GM21717 (cell line): ENCODE measurements at regions not wholly inside any gene's neighbourhood (a gene's known extent, or its start where the extent isn't known, plus 50 kb on each side); places are given as distances from the start of the nearest gene placed in this dataset.

Source experiments
- ATAC-seq: cut with Tn5 transposase; IDR thresholded peaks from one replicate; pipeline ENCODE4 v1.9.1; 2021; ENCODE audit warnings: mild to moderate bottlenecking, moderate library complexity; ENCODE audit not compliant: unreplicated experiment

DNA sequence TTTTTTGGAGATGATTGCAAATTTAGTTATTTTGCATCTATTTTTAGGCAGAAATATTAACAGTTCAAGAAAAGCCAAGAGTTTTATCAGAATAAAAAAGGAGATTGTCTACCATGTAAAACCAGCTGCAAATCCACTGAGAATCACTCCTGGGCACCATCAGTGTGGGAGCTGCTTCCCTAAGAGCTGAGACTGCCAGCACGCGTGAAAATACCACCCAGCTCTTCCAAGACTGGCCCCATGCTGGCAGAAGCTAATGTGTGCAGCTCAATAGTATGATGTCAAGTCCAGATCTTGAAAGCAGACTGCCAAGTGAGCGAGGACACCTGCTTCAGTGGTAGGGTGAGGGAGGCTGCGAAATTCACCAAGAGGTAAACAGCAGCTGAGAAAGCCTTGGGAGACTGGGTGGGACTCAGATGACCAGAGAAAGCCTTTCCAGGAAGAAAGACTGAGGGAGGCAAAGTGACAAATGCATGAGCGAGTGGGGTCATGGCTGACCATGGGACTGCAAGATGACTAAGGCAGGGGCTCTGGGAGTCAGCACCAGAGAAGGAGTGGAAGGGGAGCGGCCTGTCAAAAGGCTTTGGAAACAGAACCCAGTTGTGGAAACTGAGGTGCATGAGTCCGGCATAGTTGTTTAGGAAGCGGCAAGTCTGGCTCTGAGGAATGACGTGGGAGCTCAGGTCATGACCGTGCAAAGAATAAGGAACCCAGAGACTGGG, 200.9 kb downstream of the GADD45G start:
- no peak for ATAC-seq

DNA sequence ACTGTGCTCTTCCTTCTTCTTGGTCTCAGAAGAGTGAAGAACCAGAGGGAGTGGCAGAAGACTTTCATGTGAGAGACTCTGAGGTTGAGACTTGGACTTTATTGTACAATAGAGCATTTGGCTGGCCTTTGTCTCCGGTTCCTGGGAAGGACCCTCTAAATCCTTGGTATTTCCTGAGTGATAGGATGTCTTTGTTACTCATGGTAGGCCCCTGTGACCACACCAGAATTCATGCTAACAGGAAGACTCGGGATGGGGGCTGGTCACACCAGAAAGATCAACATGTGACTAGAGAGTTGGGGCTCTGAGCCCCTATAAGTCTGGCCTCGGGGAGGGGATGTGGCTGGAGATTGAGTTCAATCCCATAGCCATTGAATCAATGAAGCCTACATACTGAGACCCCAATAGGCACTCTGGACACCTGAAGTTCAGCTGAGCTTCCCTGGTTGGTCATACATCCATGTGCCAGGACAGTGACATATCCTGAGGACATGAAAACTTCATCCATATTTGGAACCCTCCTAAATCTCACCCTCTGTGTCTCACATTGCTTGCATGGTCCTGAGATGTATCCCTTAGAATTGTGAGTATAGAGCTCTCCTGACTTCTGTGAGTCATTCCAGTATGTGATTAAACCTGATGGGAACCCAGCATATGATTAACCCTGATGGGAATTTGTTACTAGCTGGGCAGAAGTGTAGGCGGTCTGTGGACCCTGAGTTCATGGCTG, 201.7 kb downstream of the GADD45G start:
- no peak for ATAC-seq

- ATAC-seq = no peak
Measured at GRCh38 chr9:89807101-89807395, 202.2 kb downstream of the GADD45G start.

DNA sequence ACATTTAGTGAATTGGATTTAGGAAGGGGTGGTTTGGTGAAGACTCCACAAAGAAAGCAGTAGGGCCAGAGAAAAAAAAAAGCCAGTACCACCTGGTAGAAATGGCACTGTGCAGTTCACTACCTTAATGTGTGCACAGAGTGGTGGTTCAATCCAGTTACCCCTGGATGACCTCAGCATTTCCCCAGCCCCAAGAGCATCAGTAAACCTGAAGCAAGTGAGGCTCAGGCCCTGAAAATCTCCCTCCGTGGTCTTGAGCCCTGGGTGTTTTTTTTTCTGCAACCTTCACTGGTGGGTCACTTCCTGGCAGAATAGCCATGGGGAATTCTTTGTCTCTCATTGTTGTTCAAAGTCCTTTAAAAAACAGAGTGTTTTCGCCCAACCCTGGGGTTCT, 202.9 kb downstream of the GADD45G start:
- no peak for ATAC-seq

GRCh38 chr9:89808076-89808755, 203.4 kb downstream of the GADD45G start:
- ATAC-seq = no peak

GRCh38 chr9:89808756-89809181, 204.0 kb downstream of the GADD45G start:
- no peak for ATAC-seq

- ATAC-seq = no peak
Measured at GRCh38 chr9:89810431-89810830, 205.6 kb downstream of the GADD45G start.

DNA sequence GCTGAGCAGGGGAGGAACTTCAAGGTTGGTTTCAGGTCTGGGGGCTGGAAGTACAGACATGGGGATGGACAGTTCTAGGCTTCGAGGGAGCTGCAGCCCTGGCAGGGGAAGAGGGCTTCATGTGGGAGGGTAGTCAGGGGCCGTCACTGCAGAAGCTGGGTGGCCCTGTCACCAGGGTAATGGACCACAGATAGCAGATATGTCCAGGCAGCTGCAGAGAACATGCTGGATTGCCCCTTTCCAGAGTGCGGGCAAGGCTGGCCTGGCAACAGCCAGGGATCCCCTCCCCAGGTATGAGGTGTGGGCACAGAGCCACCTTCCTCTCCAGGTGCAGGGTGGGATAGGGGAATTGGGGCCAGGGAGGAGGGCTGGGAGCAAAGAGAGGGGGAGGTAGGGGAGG, 206.5 kb downstream of the GADD45G start:
- no peak for ATAC-seq

- no peak for ATAC-seq
Measured at GRCh38 chr9:89811886-89812450, 207.2 kb downstream of the GADD45G start.

GRCh38 chr9:89812556-89813181, 207.9 kb downstream of the GADD45G start:
- no peak for ATAC-seq

DNA sequence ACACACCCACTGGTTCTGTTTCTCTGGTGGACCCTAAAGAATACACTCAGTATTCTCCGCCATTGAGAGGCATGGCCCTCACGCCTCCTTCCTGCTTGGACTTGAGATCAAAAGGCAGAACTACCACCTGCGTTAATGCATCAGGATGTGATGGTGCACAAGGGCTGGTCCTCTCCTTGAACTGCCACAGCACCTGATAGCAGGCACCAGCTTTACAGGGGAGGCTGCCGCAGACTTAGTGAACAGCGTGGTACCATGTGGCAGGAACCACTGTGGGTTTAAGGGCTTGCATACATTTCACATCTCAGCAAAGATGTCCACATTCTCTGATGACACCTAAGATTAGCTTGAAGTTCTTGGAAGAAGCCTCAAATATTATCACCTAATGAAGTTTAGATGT, 208.7 kb downstream of the GADD45G start:
- no peak for ATAC-seq

GRCh38 chr9:89814340-89815040, 209.7 kb downstream of the GADD45G start:
- no peak for ATAC-seq

DNA sequence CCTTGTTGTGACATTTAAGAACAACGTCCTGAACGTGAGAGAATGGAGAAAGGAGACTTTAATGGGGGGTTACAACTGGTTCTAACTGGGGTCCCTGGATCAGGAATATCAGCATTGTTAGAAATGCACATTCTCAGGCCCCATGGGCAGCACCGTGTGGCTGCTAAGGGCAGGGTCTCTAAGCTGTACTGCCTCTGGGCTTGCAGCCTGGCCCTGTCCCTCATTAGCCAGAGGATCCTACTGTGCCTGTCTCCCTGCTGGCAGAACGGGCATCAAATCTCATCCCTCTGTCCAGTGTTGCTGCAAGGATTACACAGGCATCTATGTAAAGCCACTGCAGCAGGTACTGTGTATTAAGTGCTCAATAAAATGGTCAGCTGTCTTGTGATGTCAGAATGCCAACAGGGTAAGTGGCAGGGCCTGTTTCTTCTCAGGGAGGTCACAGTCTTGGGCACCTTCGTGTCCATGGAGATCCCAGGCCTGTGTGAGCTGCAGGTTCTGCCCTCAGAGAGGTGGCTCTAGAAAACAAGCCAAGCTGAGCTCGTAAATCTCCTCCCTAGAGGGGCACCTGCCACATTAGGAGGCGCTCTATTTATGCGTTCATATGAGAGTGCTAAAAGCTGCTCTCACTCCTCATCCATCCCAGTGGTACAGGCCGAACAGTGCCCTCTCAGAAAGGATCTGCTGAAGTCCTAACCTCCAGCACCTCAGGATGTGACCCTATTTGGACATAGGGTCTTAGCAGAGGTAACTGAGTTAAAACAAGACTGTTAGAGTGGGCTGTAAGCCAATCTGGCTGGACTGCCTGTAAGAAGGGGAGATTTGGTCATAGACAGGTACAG, 210.5 kb downstream of the GADD45G start:
- peak; percentile 46 for ATAC-seq

DNA sequence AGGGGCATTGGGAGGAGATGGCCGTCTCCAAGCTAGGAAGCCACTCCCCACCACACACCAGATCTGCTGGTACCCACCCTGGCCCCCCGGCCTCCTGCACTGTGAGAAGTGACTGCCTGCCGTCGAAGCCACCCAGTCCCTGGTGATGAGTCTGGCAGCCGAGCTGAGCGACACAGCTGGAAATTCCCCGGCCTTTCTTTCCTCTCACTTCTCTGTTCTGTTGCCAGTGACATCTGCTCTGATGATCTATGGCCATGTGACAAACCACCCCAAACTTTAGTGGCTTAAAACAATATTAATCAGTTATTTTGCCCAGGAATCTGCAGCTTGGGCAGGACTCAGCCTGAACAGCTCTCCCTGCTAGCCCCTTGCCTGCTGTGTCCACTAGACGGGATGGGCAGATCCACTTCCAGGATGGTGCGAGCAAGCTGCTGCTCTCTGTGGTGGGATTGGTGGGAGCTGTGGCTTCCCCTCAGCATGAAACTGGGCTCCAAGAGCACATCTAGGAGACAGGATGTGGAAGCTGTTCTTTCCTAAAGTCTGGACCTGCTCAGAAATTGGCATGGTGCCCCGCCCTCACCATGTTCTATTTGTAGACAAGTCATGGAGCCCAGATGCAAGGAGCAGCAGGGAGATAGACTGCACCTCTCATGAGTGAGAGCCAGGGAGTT, 211.2 kb downstream of the GADD45G start:
- peak; percentile 90 for ATAC-seq

DNA sequence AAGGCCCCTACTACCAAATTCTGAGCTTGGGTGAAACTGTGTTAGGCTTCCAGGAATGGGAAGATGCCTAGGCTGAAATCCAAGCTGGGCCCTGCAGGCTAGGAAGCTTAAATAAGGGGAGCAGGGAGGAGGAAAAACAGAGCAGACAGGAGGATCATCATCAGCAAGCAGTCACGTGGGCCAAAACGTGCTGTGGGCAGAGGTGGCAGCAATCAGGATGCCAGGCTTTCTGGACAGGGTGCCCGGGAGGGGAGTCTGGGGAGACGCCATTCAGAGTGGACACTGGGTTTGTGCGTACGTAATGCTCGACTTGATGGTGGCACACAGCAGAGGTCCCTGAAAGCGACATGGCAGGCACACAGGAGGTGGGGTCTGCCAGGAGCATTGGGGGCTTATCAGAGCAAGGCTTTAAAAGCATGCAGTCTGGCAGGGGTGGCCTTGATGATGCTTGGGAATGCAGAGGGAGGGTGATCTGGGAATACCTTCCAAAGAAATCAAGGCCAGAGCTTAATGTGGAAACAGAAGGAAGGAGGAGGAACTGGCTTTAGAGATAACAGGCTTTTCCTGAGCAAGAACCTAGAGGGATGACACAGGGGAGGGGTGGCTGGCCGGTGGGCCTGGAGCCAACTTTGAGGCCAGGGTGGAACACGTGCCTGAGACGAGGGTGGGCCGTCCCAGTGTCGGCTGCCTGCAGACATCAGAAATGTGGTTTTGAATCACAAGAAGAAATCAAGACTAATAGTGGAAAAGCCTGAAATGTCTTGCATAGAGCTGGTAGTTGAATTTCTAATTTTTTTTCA, 212.5 kb downstream of the GADD45G start:
- no peak for ATAC-seq

DNA sequence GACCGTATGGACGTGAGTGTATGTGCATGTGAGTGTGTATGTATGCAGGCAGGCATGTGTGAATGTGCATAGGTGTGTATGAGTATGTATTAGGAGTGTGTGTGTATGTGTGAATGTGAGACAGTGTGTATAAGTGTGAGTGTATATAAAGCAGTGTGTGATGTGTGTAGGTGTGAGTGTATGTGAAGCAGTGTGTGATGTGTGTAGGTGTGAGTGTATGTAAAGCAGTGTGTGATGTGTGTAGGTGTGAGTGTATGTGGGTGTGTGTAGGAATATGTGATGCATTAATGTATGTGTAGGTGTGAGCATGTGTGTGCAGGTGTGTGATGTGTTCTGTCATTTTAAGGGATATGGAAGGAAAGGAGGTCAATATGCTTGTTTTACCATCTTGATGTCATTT, 215.5 kb downstream of the GADD45G start:
- no peak for ATAC-seq

DNA sequence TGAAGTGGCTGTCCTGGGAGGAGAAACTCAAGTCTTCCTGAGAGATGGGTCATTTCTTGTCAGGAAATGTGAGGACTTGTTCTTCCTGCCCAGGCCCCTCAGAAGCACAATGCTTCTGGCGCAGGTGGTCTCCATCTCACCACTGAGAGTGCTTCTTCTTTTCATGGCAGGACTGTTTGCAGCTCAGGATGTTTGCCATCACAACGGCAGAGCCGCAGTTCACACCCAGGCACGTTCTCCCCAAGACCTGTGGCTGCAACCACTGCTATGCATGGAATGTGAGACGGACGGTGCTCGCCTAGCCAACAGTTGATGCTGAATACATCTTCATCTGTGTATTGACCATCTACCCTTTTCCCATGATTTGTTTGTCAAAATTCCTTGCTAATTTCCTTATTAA, 216.3 kb downstream of the GADD45G start:
- ATAC-seq = no peak

GRCh38 chr9:89822996-89823395, 218.2 kb downstream of the GADD45G start:
- ATAC-seq = no peak
